ENCODE measurements at regions not wholly inside any gene's neighbourhood (a gene's known extent, or its start where the extent isn't known, plus 50 kb on each side); places are given as distances from the start of the nearest gene placed in this dataset.

DNA sequence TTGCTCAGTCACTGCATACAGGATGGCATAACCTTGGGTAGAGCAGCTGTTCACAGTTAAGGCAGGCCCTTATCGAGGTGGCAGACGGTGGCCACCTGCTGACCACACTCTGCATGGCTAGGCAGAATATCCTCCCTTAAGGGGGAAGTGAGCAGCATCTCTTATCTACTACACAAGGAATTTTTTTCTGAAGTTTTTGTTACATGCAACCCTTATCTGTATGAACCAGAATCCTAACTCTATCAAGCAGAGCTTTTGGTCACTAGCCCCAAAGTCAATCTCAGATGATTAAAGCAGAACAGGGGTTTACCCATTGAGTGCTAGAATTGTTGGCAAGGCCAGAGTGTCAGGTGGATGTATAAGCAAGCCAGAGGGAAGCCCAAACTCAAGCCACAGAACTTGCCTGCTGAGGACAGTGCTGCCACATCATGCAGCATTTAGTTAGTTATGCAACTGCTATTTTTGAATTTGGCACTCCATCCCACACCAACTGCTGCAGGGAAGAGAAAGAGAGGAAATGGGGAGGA lies 192.8 kb downstream of the TBX5 start:
- RAD21 ChIA-PET (ENCODE audit: low non-redundant PET in 1 of 2, low total read pairs in 2 of 2, uncharacterized antibody in 2 of 2, unreplicated experiment in 2 of 2), result no interaction called here
- ATAC-seq, result peak; percentile 59; the same call in 1 of the 2 replicates
- no peaks in the 10 kb centered on the region for H3K36me3 ChIP-seq (ENCODE audit: control insufficient read depth in 1 of 2, insufficient read depth in 2 of 2, low read length in 2 of 2)

DNA sequence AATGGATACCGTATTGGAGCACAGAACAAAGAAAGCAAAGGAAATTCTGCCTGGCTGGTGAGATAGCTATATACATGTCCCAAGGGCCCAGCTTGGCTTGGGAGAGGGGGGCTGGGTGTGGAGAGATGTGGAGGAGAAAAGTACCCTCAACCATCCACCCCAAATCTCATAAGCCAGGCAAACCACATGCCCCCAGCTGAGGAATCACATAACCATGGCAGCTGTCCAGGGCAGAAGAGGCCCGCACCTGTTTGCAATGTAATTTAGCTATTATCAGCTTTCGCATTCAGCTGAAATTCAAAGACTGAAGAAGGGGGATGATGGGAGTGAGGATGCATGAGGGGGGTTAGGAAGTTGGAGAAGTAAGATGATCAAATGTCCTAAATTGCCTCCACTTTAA lies 196.1 kb downstream of the TBX5 start:
- RAD21 ChIA-PET (ENCODE audit: low non-redundant PET in 1 of 2, low total read pairs in 2 of 2, uncharacterized antibody in 2 of 2, unreplicated experiment in 2 of 2), result no interaction called here
- Histone ChIP-seq H3K27me3 (ENCODE audit: insufficient read depth, low read length) (peaks cover 26% of the 10 kb centered on the region), H3K4me3 (replicated peaks in 1 of 2; ENCODE audit: low read depth in 1 of 2, low read length in 2 of 2) (no peak overlapping the region), H3K9ac (ENCODE audit: low read length) (no peak overlapping the region), H3K4me2 (ENCODE audit: low read length) (no peak overlapping the region), H2AFZ (ENCODE audit: low read depth, low read length, poor library complexity, severe bottlenecking) (no peak overlapping the region), H3K9me2 (ENCODE audit: insufficient read depth) (no peaks in the 10 kb centered on the region), H3K27ac (ENCODE audit: low read depth, low read length) (no peak overlapping the region), H3K36me3 (ENCODE audit: control insufficient read depth in 1 of 2, insufficient read depth in 2 of 2, low read length in 2 of 2) (no peaks in the 10 kb centered on the region), H3K4me1 (ENCODE audit: control insufficient read depth in 1 of 2, insufficient read depth in 2 of 2, low read length in 2 of 2) (no peaks in the 10 kb centered on the region), H3K9me3 (ENCODE audit: control insufficient read depth in 1 of 2, insufficient read depth in 1 of 2, low read depth in 1 of 2, low read length in 2 of 2) (no peaks in the 10 kb centered on the region), H3K79me2 (ENCODE audit: insufficient read depth, low read length) (no peaks in the 10 kb centered on the region), H4K20me1 (ENCODE audit: insufficient read depth) (no peaks in the 10 kb centered on the region)
- POLR2A ChIA-PET, result no interaction called here
- DNase-seq (ENCODE audit: low read depth, low spot score) (no peak), ATAC-seq (no peak)
- no TSS peak for BruUV-seq (replicated peaks)
- CTCF ChIA-PET, result no interaction called here
- intact Hi-C loops (cut with micrococcal nuclease), result no loop called here
- TF ChIP-seq POLR2A (IDR thresholded peaks at IDR 0.05; ENCODE audit: borderline replicate concordance, extremely low read depth, insufficient read depth, insufficient read length) (no peak), ZNF274 (IDR thresholded peaks at IDR 0.05; ENCODE audit: low read depth, low read length) (no peak), EZH2phosphoT487 (IDR thresholded peaks at IDR 0.05; ENCODE audit: borderline replicate concordance) (no peak), RAD21 (IDR thresholded peaks at IDR 0.05; ENCODE audit: low read depth) (no peak), ELF1 (IDR thresholded peaks at IDR 0.05; ENCODE audit: borderline replicate concordance, low read depth) (no peak), ZFX (IDR thresholded peaks at IDR 0.05) (no peak), SP1 (IDR thresholded peaks at IDR 0.05; ENCODE audit: low read depth) (no peak)
- TF ChIP-seq, protein P1, sequence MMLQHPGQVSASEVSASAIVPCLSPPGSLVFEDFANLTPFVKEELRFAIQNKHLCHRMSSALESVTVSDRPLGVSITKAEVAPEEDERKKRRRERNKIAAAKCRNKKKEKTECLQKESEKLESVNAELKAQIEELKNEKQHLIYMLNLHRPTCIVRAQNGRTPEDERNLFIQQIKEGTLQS (IDR thresholded peaks at IDR 0.05), result no peak
- TF ChIP-seq, protein P2, sequence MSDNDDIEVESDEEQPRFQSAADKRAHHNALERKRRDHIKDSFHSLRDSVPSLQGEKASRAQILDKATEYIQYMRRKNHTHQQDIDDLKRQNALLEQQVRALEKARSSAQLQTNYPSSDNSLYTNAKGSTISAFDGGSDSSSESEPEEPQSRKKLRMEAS (IDR thresholded peaks at IDR 0.05), result no peak
- TF ChIP-seq, protein P3, sequence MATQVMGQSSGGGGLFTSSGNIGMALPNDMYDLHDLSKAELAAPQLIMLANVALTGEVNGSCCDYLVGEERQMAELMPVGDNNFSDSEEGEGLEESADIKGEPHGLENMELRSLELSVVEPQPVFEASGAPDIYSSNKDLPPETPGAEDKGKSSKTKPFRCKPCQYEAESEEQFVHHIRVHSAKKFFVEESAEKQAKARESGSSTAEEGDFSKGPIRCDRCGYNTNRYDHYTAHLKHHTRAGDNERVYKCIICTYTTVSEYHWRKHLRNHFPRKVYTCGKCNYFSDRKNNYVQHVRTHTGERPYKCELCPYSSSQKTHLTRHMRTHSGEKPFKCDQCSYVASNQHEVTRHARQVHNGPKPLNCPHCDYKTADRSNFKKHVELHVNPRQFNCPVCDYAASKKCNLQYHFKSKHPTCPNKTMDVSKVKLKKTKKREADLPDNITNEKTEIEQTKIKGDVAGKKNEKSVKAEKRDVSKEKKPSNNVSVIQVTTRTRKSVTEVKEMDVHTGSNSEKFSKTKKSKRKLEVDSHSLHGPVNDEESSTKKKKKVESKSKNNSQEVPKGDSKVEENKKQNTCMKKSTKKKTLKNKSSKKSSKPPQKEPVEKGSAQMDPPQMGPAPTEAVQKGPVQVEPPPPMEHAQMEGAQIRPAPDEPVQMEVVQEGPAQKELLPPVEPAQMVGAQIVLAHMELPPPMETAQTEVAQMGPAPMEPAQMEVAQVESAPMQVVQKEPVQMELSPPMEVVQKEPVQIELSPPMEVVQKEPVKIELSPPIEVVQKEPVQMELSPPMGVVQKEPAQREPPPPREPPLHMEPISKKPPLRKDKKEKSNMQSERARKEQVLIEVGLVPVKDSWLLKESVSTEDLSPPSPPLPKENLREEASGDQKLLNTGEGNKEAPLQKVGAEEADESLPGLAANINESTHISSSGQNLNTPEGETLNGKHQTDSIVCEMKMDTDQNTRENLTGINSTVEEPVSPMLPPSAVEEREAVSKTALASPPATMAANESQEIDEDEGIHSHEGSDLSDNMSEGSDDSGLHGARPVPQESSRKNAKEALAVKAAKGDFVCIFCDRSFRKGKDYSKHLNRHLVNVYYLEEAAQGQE (IDR thresholded peaks at IDR 0.05; ENCODE audit: low read depth), result no peak

More for the DNA sequence above, 192.8 kb downstream of the TBX5 start:
- Histone ChIP-seq H3K4me1 (ENCODE audit: control insufficient read depth in 1 of 2, insufficient read depth in 2 of 2, low read length in 2 of 2) (no peaks in the 10 kb centered on the region), H3K9me2 (ENCODE audit: insufficient read depth) (no peaks in the 10 kb centered on the region), H3K9ac (ENCODE audit: low read length) (no peak overlapping the region), H2AFZ (ENCODE audit: low read depth, low read length, poor library complexity, severe bottlenecking) (no peak overlapping the region), H3K27me3 (ENCODE audit: insufficient read depth, low read length) (peaks cover 39% of the 10 kb centered on the region), H4K20me1 (ENCODE audit: insufficient read depth) (no peaks in the 10 kb centered on the region), H3K4me2 (ENCODE audit: low read length) (no peak overlapping the region), H3K4me3 (replicated peaks in 1 of 2; ENCODE audit: low read depth in 1 of 2, low read length in 2 of 2) (no peak overlapping the region), H3K79me2 (ENCODE audit: insufficient read depth, low read length) (no peaks in the 10 kb centered on the region), H3K27ac (ENCODE audit: low read depth, low read length) (no peak overlapping the region), H3K9me3 (ENCODE audit: control insufficient read depth in 1 of 2, insufficient read depth in 1 of 2, low read depth in 1 of 2, low read length in 2 of 2) (no peaks in the 10 kb centered on the region)
- intact Hi-C loops (cut with micrococcal nuclease), result no loop called here
- TF ChIP-seq ZNF274 (IDR thresholded peaks at IDR 0.05; ENCODE audit: low read depth, low read length), result no peak
- no peak for TF ChIP-seq SP1 (IDR thresholded peaks at IDR 0.05; ENCODE audit: low read depth)
- TF ChIP-seq, protein P4, sequence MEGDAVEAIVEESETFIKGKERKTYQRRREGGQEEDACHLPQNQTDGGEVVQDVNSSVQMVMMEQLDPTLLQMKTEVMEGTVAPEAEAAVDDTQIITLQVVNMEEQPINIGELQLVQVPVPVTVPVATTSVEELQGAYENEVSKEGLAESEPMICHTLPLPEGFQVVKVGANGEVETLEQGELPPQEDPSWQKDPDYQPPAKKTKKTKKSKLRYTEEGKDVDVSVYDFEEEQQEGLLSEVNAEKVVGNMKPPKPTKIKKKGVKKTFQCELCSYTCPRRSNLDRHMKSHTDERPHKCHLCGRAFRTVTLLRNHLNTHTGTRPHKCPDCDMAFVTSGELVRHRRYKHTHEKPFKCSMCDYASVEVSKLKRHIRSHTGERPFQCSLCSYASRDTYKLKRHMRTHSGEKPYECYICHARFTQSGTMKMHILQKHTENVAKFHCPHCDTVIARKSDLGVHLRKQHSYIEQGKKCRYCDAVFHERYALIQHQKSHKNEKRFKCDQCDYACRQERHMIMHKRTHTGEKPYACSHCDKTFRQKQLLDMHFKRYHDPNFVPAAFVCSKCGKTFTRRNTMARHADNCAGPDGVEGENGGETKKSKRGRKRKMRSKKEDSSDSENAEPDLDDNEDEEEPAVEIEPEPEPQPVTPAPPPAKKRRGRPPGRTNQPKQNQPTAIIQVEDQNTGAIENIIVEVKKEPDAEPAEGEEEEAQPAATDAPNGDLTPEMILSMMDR (IDR thresholded peaks at IDR 0.05 in 2 of 3, conservative IDR thresholded peaks at IDR 0.05 in 1 of 3; ENCODE audit: borderline replicate concordance in 1 of 3, insufficient read depth in 1 of 3, low read depth in 2 of 3, low read length in 2 of 3), result no peak
- no peak for TF ChIP-seq FOSL1 (IDR thresholded peaks at IDR 0.05; ENCODE audit: low read depth)
- TF ChIP-seq, protein P1 (IDR thresholded peaks at IDR 0.05), result no peak
- peak; percentile 9; the same call in 1 of the 2 replicates for TF ChIP-seq RAD21 (IDR thresholded peaks at IDR 0.05; ENCODE audit: low read depth)
- TF ChIP-seq CEBPB (IDR thresholded peaks at IDR 0.05; ENCODE audit: low read depth), result no peak
- no TSS peak for BruUV-seq (replicated peaks)
- CTCF ChIA-PET, result no interaction called here
- POLR2A ChIA-PET, result no interaction called here
- DNase-seq (ENCODE audit: low read depth, low spot score), result no peak
